ENCODE measurements at regions not wholly inside any gene's neighbourhood (a gene's known extent, or its start where the extent isn't known, plus 50 kb on each side); places are given as distances from the start of the nearest gene placed in this dataset.

DNA sequence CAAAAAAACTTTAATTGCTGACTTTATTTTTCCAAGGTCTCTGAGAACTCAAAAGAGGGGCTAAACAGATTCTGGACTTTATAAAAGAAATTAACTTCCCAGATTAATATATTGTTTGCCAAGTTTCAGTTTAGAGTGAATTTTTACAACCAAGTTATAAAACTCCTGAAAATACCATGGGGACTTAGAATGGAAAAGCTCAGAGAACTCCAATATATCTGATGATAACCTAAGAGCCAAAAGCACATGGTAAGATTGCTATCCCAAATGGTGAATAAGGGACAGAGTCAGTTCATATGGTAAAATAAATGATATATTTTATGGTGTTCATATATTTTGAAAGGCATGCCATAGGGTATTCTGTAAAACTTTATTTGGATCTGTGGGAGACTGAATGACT is 470.9 kb downstream of the TTLL7 start:
- H3K9me3 Mint-ChIP-seq (ENCODE audit: unreplicated experiment): no peaks in the 10 kb centered on the region
- TF ChIP-seq, protein P1, sequence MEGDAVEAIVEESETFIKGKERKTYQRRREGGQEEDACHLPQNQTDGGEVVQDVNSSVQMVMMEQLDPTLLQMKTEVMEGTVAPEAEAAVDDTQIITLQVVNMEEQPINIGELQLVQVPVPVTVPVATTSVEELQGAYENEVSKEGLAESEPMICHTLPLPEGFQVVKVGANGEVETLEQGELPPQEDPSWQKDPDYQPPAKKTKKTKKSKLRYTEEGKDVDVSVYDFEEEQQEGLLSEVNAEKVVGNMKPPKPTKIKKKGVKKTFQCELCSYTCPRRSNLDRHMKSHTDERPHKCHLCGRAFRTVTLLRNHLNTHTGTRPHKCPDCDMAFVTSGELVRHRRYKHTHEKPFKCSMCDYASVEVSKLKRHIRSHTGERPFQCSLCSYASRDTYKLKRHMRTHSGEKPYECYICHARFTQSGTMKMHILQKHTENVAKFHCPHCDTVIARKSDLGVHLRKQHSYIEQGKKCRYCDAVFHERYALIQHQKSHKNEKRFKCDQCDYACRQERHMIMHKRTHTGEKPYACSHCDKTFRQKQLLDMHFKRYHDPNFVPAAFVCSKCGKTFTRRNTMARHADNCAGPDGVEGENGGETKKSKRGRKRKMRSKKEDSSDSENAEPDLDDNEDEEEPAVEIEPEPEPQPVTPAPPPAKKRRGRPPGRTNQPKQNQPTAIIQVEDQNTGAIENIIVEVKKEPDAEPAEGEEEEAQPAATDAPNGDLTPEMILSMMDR (IDR thresholded peaks at IDR 0.05): no peak
- no peaks in the 10 kb centered on the region for H3K36me3 Mint-ChIP-seq (ENCODE audit: unreplicated experiment)
- no peak overlapping the region for H3K4me3 Mint-ChIP-seq (ENCODE audit: unreplicated experiment)
- no peak overlapping the region for H3K27ac Mint-ChIP-seq (ENCODE audit: unreplicated experiment)
- H3K4me1 Mint-ChIP-seq (ENCODE audit: unreplicated experiment): peaks cover 24% of the 10 kb centered on the region
- no peak for DNase-seq (ENCODE audit: extremely low spot score, unreplicated experiment)
- H3K27me3 Mint-ChIP-seq (ENCODE audit: unreplicated experiment): peaks cover 3% of the 10 kb centered on the region

DNA sequence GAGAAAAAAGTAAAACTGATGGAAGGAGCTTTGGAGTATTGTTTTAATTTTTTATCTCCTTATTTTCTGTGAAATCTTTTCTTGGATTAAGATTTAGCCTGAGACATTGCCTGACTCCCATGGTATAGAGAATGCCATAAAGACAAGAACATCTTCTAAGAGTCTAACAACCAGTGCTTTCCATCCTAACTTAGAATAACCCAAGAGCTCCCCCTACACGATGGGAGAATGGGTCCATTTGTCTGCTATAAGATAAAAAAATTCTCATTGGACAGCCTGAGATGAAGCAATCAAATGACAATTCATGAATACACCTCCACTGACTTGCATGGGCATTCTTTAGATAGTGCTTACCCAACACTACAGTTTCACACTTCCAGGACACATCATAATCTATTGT is 478.1 kb downstream of the TTLL7 start:
- H3K4me3 Mint-ChIP-seq (ENCODE audit: unreplicated experiment): no peak overlapping the region
- H3K27ac Mint-ChIP-seq (ENCODE audit: unreplicated experiment): no peak overlapping the region
- TF ChIP-seq, protein P1 (IDR thresholded peaks at IDR 0.05): no peak
- H3K36me3 Mint-ChIP-seq (ENCODE audit: unreplicated experiment): no peaks in the 10 kb centered on the region
- H3K27me3 Mint-ChIP-seq (ENCODE audit: unreplicated experiment): peaks cover 3% of the 10 kb centered on the region
- H3K4me1 Mint-ChIP-seq (ENCODE audit: unreplicated experiment): peaks cover 11% of the 10 kb centered on the region
- no peaks in the 10 kb centered on the region for H3K9me3 Mint-ChIP-seq (ENCODE audit: unreplicated experiment)
- DNase-seq (ENCODE audit: extremely low spot score, unreplicated experiment): no peak

DNA sequence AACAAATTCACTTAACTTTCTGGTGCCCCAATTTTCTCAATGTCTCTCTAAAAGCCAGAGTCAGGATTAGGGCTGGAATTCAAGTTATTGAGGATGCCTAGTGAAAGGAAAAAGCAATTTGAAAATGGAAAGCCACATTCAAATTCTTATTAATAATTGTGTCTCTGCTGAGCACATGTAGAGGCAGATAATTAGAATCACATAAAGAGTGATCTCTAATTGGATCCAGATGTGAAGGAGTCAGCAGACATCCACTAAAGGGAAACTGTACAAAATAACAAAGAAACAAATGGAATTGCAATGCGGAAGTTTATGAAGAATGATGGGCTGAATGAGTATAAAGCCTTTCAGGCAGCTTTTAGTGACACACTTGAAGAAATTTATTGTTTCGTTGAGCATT is 482.6 kb downstream of the TTLL7 start:
- H3K4me1 Mint-ChIP-seq (ENCODE audit: unreplicated experiment): peaks cover 33% of the 10 kb centered on the region
- H3K4me3 Mint-ChIP-seq (ENCODE audit: unreplicated experiment): no peak overlapping the region
- no peaks in the 10 kb centered on the region for H3K36me3 Mint-ChIP-seq (ENCODE audit: unreplicated experiment)
- H3K9me3 Mint-ChIP-seq (ENCODE audit: unreplicated experiment): no peaks in the 10 kb centered on the region
- no peak for DNase-seq (ENCODE audit: extremely low spot score, unreplicated experiment)
- H3K27me3 Mint-ChIP-seq (ENCODE audit: unreplicated experiment): peaks cover 3% of the 10 kb centered on the region
- TF ChIP-seq, protein P1 (IDR thresholded peaks at IDR 0.05): no peak
- H3K27ac Mint-ChIP-seq (ENCODE audit: unreplicated experiment): peak overlapping the region; percentile 58

DNA sequence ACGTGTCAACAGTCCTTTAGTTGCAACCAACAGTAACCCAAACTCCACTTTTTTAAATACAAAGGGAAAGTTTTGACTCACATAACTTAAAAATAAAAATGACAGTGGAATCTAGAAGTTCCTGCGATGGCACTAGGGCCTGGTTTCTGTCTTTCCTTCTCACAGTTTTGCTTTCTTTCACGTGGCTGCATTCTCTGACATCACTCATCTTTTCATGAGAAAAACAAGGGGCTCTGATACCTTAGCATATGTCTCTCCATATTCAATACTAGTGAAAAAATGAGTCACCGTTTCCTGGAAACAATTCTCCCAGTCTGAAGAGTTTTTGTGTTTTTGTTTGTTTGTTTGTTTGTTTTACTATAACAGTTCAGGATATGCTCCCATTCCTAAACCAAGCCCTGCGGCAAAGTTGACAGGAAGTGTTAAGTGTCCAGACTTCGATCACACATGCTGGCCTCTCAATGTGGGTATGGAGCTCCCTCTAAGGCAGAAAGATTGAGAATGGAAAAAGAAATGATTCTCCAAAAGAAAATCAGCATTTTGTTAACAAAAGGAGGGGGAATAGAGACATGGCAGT is 483.3 kb downstream of the TTLL7 start:
- peaks cover 3% of the 10 kb centered on the region for H3K27me3 Mint-ChIP-seq (ENCODE audit: unreplicated experiment)
- H3K27ac Mint-ChIP-seq (ENCODE audit: unreplicated experiment): peak overlapping the region; percentile 58
- TF ChIP-seq, protein P1 (IDR thresholded peaks at IDR 0.05): no peak
- H3K36me3 Mint-ChIP-seq (ENCODE audit: unreplicated experiment): no peaks in the 10 kb centered on the region
- no peaks in the 10 kb centered on the region for H3K9me3 Mint-ChIP-seq (ENCODE audit: unreplicated experiment)
- peaks cover 36% of the 10 kb centered on the region for H3K4me1 Mint-ChIP-seq (ENCODE audit: unreplicated experiment)
- H3K4me3 Mint-ChIP-seq (ENCODE audit: unreplicated experiment): no peak overlapping the region
- DNase-seq (ENCODE audit: extremely low spot score, unreplicated experiment): no peak

DNA sequence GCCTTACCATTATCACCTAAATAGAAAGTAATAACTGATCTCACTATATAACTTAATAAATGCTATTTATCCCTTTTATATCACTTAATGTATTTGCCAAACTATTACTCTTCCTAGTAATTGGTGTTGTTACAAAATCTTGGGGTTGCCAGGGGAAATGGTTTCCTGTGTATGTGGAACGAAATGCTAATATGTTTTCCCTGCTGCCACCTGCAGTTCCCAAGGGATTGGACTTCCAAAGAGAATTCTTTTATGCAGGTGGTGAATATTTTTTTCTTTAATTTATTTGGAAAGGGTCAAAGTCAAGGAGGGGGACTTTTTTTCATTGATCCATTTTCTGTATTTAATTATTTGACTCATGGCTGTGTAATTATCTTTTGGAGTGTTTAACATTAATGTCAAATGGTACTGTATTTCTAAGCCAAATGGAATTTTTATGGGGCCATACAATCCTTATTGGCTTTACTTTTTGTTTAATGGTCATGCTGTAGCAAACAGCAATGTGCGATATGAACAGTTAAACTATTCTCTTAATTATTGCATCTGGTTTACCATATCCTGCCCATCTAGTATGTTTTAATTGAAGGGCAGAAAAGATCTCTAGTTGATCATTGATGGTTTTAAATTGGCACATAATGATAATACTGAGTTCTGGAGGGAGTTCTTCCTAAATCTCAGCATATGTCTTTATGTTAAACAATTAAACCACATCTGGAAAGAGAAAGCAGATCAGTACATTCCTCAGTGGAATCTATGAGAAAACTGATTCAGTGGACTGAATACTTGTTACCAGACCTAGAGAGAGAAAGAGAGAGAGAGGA is 486.3 kb downstream of the TTLL7 start:
- DNase-seq (ENCODE audit: extremely low spot score, unreplicated experiment): no peak

More for the DNA sequence above, 486.3 kb downstream of the TTLL7 start:
- H3K4me1 Mint-ChIP-seq (ENCODE audit: unreplicated experiment): peaks cover 64% of the 10 kb centered on the region
- TF ChIP-seq, protein P1 (IDR thresholded peaks at IDR 0.05): no peak
- peak overlapping the region; percentile 36 for H3K27ac Mint-ChIP-seq (ENCODE audit: unreplicated experiment)
- no peaks in the 10 kb centered on the region for H3K36me3 Mint-ChIP-seq (ENCODE audit: unreplicated experiment)
- H3K9me3 Mint-ChIP-seq (ENCODE audit: unreplicated experiment): peaks cover 3% of the 10 kb centered on the region
- peaks cover 3% of the 10 kb centered on the region for H3K27me3 Mint-ChIP-seq (ENCODE audit: unreplicated experiment)
- H3K4me3 Mint-ChIP-seq (ENCODE audit: unreplicated experiment): no peak overlapping the region

Measured in osteocyte (in vitro differentiated cells).